Activated CD8-positive, alpha-beta T cell treated with anti-CD3 and anti-CD28 coated beads for 36 hours (primary cell): ENCODE measurements at regions not wholly inside any gene's neighbourhood (a gene's known extent, or its start where the extent isn't known, plus 50 kb on each side); places are given as distances from the start of the nearest gene placed in this dataset.
"Not testable (repeated sequence)": the region's sequence is repeated elsewhere in the genome, so short reads cannot be mapped to it uniquely, and the experiment has no call there.

Source experiments
- ATAC-seq: fragments of 200-7000 bp; cut with Tn5 transposase; one replicate; pipeline ENCODE4 v1.10.0; 2021; ENCODE audit warnings: mild to moderate bottlenecking, moderate library complexity
- CTCF ChIA-PET: fragments of 350-600 bp; sonication (Branson Sonifier 250); formaldehyde crosslinking; loops from one replicate; lab custom pipeline; 2021; ENCODE audit warnings: antibody characterized with exemption; lab: Charles Lee
- POLR2A ChIA-PET: fragments of 350-600 bp; sonication (Branson Sonifier 250); formaldehyde crosslinking; loops from one replicate; lab custom pipeline; 2021; ENCODE audit warnings: antibody characterized with exemption; lab: Charles Lee
- DNase-seq: peaks from one replicate; pipeline ENCODE4 v3.0.0-alpha.2; 2020
- H3K27ac Mint-ChIP-seq: one replicate; pipeline ENCODE4 v1.8.0; 2021; ENCODE audit warnings: mild to moderate bottlenecking, mixed read lengths
- H3K27me3 Mint-ChIP-seq: one replicate; pipeline ENCODE4 v1.8.0; 2021; ENCODE audit warnings: mixed read lengths
- H3K36me3 Mint-ChIP-seq: one replicate; pipeline ENCODE4 v1.8.0; 2021; ENCODE audit warnings: low read depth, mixed read lengths
- H3K4me1 Mint-ChIP-seq: one replicate; pipeline ENCODE4 v1.8.0; 2021; ENCODE audit warnings: low read depth, mixed read lengths
- H3K4me3 Mint-ChIP-seq: one replicate; pipeline ENCODE4 v1.8.0; 2021; ENCODE audit warnings: mild to moderate bottlenecking, moderate library complexity, mixed read lengths
- H3K9me3 Mint-ChIP-seq: one replicate; pipeline ENCODE4 v1.8.0; 2021; ENCODE audit warnings: mixed read lengths
- intact Hi-C: fragments of 100-400 bp; cut with micrococcal nuclease; formaldehyde crosslinking; loops from one replicate; pipeline ENCODE4 v1.10.0; 2022
- TF ChIP-seq, protein P1 (sequence below): fragments of 200-600 bp; IDR thresholded peaks from one replicate; pipeline ENCODE4 v1.8.0; 2022; ENCODE audit warnings: antibody characterized with exemption, mild to moderate bottlenecking

DNA sequence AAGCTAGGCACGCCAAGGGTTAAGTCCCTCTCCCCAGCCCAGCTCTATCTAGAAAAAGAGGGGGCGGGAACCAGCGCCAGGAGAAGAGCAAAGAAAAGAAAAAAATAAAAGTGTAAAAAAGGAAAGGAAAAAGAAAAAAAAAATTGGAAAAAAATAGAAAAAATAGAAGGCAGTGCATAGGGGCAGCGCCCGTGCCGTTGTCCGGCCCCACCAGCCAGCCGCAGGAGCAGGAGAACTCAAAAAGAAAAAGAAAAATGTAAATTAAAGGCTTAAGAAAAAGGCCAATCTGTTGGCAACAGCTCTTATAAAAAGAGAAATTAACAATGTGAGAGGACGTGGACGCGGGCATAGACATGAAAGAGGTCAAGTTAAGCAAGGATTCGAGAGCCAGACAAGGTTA is 105.4 kb upstream of the ZNF98 start:
- no peak overlapping the region for H3K27ac Mint-ChIP-seq
- no peaks in the 10 kb centered on the region for H3K4me1 Mint-ChIP-seq
- H3K27me3 Mint-ChIP-seq: no peaks in the 10 kb centered on the region
- DNase-seq (no peak), ATAC-seq (no peak)
- peaks cover 16% of the 10 kb centered on the region for H3K9me3 Mint-ChIP-seq
- POLR2A ChIA-PET: no interaction called here
- intact Hi-C loops: no loop called here
- CTCF ChIA-PET: no interaction called here
- no peak overlapping the region for H3K4me3 Mint-ChIP-seq
- no peaks in the 10 kb centered on the region for H3K36me3 Mint-ChIP-seq
- TF ChIP-seq, protein P1, sequence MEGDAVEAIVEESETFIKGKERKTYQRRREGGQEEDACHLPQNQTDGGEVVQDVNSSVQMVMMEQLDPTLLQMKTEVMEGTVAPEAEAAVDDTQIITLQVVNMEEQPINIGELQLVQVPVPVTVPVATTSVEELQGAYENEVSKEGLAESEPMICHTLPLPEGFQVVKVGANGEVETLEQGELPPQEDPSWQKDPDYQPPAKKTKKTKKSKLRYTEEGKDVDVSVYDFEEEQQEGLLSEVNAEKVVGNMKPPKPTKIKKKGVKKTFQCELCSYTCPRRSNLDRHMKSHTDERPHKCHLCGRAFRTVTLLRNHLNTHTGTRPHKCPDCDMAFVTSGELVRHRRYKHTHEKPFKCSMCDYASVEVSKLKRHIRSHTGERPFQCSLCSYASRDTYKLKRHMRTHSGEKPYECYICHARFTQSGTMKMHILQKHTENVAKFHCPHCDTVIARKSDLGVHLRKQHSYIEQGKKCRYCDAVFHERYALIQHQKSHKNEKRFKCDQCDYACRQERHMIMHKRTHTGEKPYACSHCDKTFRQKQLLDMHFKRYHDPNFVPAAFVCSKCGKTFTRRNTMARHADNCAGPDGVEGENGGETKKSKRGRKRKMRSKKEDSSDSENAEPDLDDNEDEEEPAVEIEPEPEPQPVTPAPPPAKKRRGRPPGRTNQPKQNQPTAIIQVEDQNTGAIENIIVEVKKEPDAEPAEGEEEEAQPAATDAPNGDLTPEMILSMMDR: no peak

DNA sequence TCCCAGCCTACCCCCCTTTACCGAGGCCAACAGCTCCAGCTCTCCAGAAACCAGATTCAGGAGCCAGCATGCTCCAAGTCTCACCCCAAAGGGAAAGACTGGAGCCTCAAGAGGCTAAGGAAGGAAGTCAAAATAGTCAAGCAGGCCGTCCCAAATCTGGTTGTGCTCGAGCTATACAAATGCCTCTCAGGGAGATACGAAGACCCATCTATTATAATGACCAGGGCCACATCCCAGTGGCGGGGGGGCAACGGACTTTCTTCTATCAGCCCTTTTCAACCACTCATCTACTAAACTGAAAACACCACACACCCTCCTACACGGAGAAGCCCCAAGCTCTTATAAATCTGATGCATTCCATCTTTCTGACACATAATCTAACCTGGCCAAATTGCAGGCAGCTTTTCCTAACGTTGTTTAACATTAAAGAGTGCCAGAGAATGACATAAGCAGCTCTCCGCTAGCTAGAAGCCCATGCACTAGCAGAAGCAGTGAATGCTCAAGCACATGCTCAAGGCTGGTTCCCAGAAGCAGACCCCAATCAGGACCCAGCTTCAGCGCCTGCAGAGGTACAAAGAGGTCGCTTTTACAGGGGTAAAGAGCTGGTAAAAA is 104.6 kb upstream of the ZNF98 start:
- no peaks in the 10 kb centered on the region for H3K4me1 Mint-ChIP-seq
- ChIA-PET POLR2A (no interaction called here), CTCF (no interaction called here)
- no peak overlapping the region for H3K27ac Mint-ChIP-seq
- no peaks in the 10 kb centered on the region for H3K36me3 Mint-ChIP-seq
- no peak overlapping the region for H3K4me3 Mint-ChIP-seq
- intact Hi-C loops: no loop called here
- ATAC-seq: no peak
- no peak for DNase-seq
- TF ChIP-seq, protein P1: no peak
- no peaks in the 10 kb centered on the region for H3K27me3 Mint-ChIP-seq
- peaks cover 10% of the 10 kb centered on the region for H3K9me3 Mint-ChIP-seq

DNA sequence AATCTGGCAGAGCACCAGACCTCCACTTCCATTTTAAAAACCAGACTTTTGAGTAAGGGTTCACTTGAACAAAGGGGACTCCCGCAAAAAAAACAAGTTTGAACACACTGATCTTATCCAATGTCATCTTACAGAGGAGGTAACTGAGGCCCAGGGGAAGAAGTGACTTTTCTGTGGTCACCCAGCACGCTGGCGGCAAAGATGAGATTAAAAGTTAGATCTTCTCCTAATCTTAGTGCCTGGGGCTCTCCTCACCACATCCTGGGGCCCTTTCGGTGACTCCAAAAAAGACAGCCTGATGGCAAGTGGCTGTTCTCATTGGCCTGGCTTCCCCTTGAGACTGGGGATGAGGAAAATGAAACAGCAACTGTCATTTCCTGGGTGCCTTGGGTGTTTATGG is 101.8 kb upstream of the ZNF98 start:
- Mint-ChIP-seq H3K4me3 (no peak overlapping the region), H3K27ac (no peak overlapping the region), H3K4me1 (no peaks in the 10 kb centered on the region), H3K9me3 (peaks cover 22% of the 10 kb centered on the region), H3K36me3 (no peaks in the 10 kb centered on the region), H3K27me3 (no peaks in the 10 kb centered on the region)
- ATAC-seq (no peak), DNase-seq (no peak)
- ChIA-PET POLR2A (no interaction called here), CTCF (no interaction called here)
- TF ChIP-seq, protein P1: no peak
- intact Hi-C loops: no loop called here

DNA sequence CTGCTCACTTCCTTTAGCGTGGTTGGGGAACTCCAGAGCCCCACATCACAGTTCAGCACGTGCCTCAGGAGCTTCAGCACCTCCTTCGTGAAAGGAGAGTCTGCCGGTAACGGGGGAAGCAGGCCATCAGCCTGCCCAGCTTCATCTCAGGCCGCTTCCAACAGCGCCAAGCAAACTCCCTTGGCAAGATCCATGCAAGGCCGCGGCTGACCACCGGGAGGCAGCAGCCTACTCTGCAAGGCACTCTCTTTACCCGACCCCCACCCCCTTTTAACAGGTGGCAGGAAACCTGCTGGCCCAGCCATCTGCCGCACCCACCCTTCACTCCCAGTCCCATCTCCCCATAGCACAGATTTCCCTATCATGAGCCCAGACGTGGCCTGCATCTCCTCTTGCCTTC is 97.4 kb upstream of the ZNF98 start:
- DNase-seq, CTCF ChIA-PET, H3K4me1 Mint-ChIP-seq, H3K27me3 Mint-ChIP-seq, intact Hi-C loops, POLR2A ChIA-PET, H3K4me3 Mint-ChIP-seq, H3K36me3 Mint-ChIP-seq, ATAC-seq, H3K27ac Mint-ChIP-seq: not testable (repeated sequence)
- H3K9me3 Mint-ChIP-seq: peaks cover 30% of the 10 kb centered on the region

DNA sequence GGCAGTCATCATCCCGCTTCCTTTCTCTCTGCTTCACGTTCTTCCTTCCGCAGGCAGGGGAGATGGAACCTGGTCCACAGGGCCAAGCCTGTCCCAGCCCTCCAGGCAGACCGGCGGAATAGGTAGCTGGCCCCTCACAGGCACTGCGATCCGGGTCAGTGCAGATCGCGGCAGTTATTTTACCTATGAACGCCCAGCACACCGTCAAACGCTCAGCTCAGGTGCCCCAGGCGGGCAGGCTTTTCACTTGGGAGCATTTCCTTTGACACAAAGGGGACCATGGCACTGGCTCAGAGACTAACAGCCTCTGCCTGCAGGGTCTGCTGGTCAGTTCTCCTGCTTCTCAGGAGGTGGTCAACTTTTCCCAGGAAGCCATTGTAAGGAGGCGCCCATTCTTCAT is 97.0 kb upstream of the ZNF98 start:
- ChIA-PET CTCF (no interaction called here), POLR2A (no interaction called here)
- no peak for DNase-seq
- Mint-ChIP-seq H3K4me3 (no peak overlapping the region), H3K27ac (no peak overlapping the region), H3K36me3 (no peaks in the 10 kb centered on the region), H3K27me3 (no peaks in the 10 kb centered on the region), H3K4me1 (no peaks in the 10 kb centered on the region), H3K9me3 (peaks cover 27% of the 10 kb centered on the region)
- no peak for ATAC-seq
- TF ChIP-seq, protein P1: no peak
- intact Hi-C loops: no loop called here
